SIG-M5 (cell line): ENCODE measurements at regions not wholly inside any gene's neighbourhood (a gene's known extent, or its start where the extent isn't known, plus 50 kb on each side); places are given as distances from the start of the nearest gene placed in this dataset.
"Not testable (repeated sequence)": the region's sequence is repeated elsewhere in the genome, so short reads cannot be mapped to it uniquely, and the experiment has no call there.

Experiments
- DNase-seq: peaks from one replicate; lab custom pipeline; 2025; lab: John Stamatoyannopoulos, UW

DNA sequence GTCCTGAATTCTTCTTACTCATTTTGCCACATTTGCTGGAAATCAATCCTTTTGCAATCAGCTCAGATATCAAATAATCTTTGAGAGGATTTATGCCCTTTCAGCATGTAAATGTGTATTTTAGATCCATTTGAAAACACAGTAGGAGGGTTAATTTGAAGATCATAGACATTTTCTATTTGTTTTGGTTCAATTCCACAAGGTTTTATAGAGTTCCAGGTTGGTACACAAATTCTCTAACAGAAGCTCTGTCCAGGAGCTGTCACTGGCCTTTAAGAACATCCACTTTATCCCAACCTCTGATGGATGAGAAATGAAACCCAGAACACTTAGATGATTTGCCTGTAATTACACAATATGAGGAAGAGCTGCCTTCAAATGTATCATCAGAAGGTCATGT, 157.3 kb upstream of the CHAC2 start:
- DNase-seq: no peak

DNA sequence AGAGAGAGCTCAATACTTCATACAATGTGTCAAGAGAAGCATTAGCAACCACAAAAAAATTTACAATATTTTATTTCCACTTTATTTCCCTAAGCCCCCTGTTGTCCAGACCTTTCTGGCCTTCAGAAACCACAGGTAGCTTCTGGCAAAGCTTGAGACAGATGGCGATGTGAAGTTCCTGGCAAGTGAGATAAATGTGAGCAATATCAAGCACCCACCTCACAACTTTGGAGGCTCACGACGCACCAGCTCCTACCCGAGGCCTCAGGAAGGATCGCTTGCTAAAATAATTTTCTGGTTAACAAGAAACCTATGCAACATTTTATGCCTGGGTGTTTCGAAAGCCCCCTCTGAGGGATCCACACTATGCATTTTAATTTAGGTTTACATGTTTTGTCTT, 158.1 kb upstream of the CHAC2 start:
- no peak for DNase-seq

DNA sequence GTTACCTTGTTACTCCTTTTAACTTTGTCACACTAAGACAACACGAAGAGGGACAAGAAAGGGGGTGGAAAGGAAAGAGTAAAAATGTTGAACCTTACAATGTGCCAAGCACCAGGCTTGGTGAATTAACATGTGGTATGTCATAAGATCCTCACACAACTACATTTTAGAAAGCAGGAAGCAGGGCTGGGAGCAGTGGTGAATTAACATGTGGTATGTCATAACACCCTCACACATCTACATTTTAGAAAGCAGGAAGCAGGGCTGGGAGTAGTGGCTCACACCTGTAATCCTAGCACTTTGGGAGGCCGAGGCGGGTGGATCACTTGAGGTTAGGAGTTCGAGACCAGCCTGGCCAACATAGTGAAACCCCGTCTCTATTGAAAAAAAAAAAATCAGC, 159.3 kb upstream of the CHAC2 start:
- DNase-seq: no peak

DNA sequence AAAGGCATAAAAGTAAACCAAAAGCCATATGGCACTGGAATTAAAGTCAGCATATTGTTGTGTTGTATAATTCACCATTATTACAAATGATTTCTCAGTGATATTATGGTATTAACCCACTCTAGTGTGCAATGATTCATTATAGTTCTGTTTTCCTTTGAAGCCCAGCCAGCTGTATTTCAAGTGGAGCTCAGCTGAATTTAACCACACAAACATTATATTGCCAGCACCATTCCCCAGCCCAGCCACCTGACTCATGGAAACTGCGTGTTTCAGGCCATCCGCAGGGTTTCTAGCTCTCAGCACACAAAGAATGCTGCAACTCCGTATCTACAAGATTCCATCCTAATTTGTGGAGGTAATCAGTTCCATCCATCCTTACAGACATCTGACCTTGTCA, 166.8 kb upstream of the CHAC2 start:
- no peak for DNase-seq

DNA sequence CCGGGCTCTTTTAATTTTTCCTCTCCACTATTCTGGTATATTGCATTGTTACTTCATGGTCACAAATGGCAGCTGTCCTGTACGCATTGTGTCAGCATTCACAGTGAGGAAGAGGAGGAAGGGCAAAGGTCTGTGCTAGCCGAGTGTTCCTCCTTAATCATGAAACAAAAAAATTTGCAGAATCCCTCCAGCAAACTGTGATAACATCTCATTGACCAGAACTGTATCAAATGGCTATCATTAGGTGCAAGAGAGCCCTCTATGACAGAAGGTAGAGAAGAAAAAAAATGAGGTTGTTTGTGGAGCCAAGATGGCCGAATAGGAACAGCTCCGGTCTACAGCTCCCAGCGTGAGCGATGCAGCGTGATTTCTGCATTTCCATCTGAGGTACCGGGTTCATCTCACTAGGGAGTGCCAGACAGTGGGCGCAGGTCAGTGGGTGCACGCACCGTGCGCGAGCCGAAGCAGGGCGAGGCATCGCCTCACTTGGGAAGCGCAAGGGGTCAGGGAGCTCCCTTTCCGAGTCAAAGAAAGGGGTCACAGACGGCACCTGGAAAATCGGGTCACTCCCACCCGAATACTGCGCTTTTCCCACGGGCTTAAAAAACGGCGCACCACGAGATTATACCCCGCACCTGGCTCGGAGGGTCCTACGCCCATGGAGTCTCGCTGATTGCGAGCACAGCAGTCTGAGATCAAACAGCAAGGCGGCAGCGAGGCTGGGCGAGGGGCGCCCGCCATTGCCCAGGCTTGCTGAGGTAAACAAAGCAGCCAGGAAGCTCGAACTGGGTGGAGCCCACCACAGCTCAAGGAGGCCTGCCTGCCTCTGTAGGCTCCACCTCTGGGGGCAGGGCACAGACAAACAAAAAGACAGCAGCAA, 180.6 kb upstream of the CHAC2 start:
- not testable (repeated sequence) for DNase-seq

DNA sequence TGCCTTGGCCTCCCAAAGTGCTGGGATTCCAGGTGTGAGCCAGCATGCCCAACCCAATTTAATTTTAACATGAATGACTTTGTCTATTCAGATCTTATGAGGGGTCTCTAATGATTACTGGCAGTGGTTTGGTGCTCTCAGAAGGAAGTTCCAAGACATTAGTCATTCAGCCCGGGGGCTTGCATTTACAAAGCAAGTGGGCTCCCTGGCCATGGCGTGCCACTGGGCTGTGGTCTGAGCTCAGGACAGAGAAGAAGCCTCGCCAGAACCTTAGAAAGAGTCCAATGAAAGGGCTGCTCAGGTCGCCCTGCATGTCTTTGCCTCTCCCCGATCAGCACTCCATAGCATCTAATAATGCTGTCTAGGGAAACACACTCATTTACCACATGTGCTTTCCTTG, 182.6 kb upstream of the CHAC2 start:
- DNase-seq: no peak

DNA sequence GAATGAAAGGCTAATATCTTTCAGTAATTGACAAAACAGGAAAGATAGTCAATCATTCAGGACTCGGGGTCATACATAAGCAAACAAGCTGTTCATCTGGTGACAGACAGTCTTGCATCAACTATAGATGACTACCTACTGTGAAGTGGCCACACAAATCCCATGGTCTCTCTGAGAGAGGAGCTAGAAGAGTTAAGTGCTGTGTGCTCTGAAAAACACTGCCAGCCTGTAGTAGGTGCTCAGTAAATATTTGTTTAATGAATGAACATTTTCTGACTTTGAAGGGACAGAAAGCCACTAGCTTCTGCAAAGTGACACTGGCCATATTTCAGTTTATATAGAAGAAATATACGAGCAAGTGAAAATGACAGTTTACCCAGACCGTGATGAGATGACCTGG, 184.0 kb upstream of the CHAC2 start:
- no peak for DNase-seq

DNA sequence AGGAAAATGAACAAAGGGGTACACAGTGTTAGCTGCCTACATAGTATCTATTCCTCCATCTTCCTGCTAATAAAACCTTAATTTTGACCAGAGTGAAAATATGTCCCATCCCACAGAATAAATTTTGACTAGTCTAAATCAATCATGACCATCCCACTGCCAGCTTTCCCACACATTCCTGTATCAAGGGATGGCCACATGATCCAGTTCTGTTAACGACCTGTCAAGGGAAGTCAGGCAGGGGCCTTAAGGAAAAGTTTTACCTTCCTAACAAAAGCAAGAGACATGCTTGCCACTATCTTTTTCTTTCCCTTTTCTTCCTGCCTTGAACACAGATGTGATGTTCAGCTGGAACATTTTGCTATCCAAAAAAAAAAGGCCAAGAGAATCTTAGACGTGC, 185.0 kb upstream of the CHAC2 start:
- no peak for DNase-seq

DNA sequence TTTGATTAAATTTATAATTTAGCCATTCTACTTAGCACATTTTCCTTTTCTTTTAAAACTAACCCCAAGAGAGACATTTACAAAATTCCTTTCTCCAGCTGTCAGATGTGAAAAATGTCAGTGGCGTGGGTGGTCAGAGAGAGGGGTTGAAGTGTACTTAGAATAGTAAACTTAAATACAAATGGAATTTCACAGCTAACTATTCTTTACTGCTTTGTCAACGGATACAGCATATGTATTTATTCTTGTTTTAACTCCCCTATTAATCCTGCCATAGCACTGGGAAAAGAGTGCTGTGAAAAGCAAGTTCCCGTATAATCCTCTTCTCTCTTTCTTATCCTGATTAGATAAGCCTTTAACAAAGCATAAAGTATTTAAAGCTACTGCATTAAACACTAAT, 191.4 kb upstream of the CHAC2 start:
- DNase-seq: no peak

DNA sequence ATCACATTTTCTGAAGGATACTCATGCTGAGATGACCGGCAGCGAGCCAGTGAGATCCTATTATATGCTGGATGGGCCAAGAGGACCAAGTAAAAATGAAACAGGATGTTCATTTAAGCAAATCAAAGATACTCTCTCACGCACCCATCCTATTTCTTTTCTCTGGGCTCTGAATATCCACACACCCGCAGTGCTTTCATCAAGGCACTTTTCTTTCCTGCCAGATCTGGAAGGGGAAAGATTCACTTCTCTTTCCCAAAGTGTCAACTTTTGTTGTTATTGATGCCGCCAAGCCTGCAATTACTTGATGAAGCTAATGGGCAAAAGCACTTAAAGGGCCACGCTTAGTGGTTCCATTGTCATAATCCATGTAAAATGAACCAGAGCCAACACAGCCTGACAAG, 191.9 kb upstream of the CHAC2 start:
- DNase-seq: no peak

DNA sequence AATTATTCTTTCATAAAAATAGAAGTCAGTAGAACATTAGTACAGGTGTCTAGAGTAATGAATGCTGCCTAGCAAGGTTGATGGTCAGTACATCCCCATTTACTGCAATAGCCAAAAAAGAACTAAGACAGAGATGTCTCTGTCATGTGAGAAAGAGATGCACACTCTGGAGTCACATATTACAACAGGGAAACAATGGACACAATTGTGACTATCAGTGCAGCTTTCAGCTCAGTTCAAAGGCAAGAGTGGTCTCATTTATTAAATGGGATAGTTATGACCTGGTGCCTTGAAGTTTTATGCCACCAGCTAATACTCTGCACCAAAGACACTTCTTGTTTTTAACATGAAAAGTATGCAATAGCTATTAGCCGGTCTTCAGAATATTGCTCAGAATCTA, 194.9 kb upstream of the CHAC2 start:
- DNase-seq: no peak

DNA sequence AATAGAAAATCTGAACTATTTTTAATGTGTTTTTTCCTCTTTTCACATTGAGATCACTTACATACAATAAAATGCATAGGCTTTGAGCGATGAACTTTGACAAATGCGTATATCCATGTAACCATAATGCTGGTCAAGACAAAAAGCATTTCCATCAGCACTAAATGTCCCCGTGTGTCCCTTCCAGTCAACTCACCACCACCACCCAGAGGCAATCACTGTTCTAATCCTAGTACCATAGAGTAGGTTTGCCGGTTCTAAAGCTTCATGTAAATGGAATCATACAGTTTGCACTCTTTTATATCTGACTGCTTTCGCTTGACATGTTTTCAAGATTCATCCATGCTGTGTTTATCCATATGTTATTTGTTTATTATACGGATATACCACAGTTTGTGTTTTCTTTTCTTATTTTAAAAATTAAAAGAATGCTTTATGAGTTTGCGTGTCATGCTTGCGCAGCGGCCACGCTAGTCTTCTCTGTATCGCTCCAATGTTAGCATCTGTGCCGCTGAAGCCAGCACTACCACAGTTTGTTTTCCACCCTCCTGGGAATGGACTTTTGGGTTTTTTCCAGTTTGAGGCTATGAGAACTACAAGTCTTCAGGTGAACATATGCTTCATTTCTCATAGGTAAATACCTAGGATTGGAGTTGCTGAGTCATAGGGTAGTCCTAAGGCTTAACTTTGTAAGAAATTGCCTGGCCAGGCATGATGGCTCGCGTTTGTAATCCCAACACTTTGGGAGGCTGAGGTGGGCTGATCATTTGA, 197.5 kb upstream of the CHAC2 start:
- DNase-seq: no peak

DNA sequence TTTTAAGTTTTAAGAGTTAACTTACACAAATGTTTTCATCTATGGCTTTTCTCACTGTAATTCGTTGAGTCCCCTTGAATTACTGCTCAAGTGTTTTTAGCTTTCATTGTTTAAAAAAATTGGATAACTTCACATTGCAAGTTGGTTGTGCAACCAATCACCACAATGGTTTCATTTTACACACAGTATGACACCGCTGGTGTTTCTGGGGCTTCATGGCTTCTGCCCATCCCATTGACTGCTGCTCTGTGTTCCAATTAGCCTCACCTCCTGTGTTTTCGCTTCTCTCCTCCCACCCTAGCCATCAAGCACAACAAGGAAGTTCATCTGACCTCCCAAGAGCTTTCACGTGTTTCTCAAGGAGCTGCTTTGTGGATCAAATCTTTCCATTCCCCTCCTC, 199.1 kb upstream of the CHAC2 start:
- DNase-seq: no peak

DNA sequence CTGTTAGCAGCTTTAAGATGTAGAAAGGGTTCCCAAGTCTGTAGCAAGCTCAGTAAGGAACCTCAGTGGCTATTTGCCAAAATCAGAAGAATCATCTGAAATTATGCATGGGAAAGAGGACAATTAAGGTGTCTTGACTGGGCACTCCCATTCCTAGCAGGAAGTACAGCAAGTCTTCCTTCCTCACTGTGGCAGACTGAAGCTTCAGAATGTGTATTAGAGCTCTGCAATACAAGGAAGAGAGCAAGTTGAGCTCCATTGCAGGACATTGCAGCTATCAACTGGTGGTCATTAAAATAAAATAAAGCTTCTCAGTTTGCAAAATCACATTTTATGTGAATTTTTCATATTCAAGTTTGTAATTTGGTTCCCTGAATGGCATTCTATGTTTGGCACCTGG, 200.5 kb upstream of the CHAC2 start:
- DNase-seq: no peak

DNA sequence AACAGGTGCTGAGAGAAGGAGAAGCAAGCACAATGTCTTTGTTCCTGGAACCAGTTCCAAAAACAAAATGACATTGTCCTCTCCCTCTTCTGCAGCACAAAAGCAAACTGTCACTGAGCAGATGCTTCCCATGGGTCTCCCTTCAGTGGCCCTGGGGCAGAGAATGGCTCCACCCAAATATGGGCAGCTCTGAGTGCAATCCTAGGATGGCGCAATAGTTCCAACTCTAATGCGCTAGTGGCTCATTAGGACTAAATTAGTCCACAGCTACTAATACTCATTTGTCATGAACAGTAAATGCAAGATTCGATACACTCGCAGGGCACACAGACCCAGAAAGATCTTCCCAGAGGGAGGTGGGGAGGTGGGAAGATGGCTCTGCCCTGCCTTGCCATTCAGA, 205.2 kb upstream of the CHAC2 start:
- no peak for DNase-seq

DNA sequence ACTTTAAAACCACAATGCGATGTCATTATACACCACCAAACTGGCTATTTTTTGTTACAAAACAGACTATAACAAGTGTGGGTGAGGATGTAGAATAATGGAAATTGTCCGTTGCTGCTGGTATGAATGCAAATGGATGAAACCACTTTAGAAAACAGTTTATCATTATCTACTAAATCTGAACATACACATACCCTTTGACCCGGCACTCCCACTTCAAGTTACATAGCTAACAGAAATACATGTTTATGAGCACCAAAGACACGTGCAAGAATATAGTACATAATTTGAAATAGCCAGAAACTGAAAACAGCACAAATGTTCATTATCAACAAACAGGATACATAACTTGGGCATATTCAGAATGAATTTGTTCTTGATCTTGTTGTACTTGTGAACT, 206.4 kb upstream of the CHAC2 start:
- no peak for DNase-seq

DNA sequence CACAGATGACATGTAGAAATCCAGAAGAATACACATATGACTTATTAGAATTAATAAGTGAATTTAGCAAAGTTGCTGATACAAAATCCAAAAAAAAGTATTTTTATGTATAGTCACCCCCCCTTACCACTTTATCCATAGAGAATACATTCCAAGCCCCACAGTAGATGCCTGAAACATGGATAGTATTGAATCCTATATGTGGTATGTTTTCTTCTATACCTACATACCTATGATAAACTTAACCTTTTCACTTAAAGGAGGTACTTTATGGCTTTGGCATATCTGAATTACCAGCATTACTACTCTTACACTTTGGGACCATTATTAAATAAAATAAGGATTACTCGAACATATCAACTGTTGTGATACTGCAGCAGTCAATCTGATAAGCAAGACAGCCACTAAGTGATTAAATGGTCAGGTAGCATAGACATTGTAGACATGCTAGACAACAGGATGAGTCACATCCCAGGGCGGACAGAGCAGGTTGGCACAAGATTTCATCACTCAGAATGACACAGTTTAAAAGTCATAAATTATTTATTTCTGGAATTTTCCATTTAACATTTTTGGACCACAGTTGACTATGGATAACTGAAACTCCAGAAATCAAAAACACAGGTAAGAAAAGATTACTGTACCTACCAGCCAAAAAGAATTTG, 208.2 kb upstream of the CHAC2 start:
- no peak for DNase-seq

DNA sequence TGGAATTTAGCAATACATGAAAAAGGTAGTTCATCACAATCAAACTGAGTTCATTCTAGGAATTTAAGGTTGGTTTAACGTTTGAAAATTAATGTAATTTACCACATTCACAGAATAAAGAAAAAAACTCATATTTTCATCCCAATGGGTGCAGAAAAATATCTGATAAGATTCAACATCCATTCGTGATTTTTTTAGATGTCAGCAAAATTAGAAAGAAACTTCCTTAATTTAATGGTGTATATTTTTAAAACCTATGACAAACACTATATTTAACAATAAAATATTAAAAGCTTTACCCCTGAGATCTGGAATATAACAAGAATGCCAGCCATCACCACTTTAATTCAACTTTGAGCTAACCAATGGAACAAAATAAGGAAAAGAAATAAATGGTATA, 208.7 kb upstream of the CHAC2 start:
- no peak for DNase-seq

DNA sequence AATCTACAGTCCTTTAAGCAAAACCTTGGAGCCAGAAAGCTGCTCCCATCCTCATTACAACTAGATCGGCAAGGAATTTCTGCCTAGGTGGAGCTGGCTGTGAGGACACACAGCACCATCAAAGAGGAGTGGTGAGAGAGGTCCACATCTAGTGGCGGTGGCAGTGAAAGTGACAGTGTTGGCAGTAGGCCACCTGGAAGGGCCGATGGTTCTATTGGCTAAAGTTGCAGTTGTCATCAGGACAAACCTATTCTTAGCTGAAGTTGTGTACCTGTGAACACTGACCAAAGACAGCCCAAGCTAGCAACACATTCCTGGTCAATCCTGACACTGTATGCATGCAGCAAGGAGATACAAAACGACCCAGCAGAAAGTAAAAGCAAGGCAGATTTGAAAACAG, 218.1 kb upstream of the CHAC2 start:
- no peak for DNase-seq

DNA sequence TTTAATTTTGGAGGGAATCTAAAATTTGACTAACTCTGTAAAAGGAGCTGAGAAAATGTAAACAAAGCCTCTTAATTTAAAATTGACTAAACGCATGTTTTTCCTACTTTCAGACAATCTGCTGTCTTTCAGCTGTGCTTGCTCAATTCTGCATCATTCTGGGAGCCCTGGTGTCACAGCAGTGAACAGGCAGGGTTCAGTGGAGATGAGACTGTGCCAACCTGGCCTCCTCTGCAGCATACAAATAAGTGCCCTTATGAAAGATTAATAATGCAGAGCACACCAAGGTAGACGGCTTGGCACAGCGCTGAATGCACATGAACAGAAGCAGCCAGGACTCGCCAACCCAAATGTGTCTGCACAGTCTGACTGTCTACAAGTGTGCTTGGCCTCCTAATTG, 222.0 kb upstream of the CHAC2 start:
- DNase-seq: no peak

DNA sequence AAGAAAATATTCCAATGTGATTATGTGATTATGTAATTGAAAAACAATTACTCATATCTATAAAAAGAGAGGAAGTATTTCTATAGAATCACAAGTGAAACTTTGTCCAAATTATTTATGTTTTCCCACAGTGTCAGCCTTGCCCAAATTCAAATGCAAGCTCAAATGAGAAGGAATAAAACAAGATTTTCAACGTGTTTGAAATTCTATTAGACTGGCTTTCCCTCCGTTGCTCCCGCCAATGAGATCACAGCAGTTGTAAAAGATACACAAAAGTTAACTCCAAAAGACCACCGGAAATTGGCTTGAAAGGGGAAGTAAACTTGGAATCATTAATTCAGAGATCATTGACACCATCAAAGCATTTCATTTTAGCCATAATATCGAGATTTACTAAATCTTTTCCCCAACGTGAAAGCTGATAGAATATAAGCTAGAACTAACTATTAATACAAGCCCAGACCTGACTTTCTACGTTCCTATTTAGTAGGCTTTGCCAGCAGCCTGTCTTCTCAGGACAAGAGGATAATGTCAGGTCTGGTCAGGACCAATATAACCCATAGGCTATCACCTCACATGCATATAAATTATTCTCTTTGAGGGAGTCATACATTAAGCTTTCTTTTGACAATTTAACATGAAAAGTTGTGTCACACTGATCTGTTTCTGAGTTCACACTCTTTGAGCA, 222.6 kb upstream of the CHAC2 start:
- DNase-seq: no peak

DNA sequence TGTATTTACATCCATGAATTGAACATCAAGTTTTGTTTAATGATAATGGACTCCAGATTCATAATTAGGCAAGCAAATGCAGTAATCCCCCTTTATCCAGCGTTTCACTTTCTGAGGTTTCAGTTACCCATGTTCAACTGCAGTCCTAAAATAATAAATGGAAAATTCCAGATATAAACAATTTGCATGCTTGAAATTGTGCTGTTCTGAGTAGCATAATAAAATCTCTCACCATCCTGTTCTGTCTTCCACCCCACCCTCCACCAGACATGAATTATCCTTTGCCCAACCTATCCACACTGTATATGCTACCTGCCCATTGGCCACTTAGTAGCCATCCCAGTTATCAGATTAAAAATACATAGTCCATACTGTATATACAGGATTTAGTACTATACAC, 224.5 kb upstream of the CHAC2 start:
- DNase-seq: no peak
